MCF 10A (cell line): ENCODE measurements at regions not wholly inside any gene's neighbourhood (a gene's known extent, or its start where the extent isn't known, plus 50 kb on each side); places are given as distances from the start of the nearest gene placed in this dataset.
"Not testable (repeated sequence)": the region's sequence is repeated elsewhere in the genome, so short reads cannot be mapped to it uniquely, and the experiment has no call there.

Experiments used
- BruUV-seq: library from RNA; stranded (reverse); fragments of 400-500 nt; replicated peaks from 2 replicates; lab custom pipeline; 2021; lab: Mats Ljungman, UMichigan
- CTCF ChIA-PET: fragments of 300-600 bp; sonication (Branson Sonifier 250); formaldehyde crosslinking; extraction: SDS; loops from one replicate; lab custom pipeline; 2021; ENCODE audit warnings: antibody characterized with exemption, inconsistent platforms; lab: Yijun Ruan, JAX
- POLR2A ChIA-PET: fragments of 300-600, 350-650 bp; sonication (Branson Sonifier 250); formaldehyde crosslinking; extraction: SDS; loops from one replicate; lab custom pipeline; 2020; ENCODE audit warnings: antibody characterized with exemption, inconsistent platforms; lab: Yijun Ruan, JAX
- DNase-seq: peaks from one replicate; pipeline ENCODE4 v3.0.0-alpha.2; 2018; ENCODE audit not compliant: unreplicated experiment
- H3K27ac Mint-ChIP-seq: one replicate; pipeline ENCODE4 v1.8.0; 2022; ENCODE audit warnings: mild to moderate bottlenecking, low read depth, mixed read lengths; ENCODE audit not compliant: unreplicated experiment
- H3K27me3 Mint-ChIP-seq: one replicate; pipeline ENCODE4 v1.8.0; 2022; ENCODE audit warnings: mixed read lengths; ENCODE audit not compliant: insufficient read depth, unreplicated experiment
- H3K36me3 Mint-ChIP-seq: one replicate; pipeline ENCODE4 v1.8.0; 2022; ENCODE audit warnings: mild to moderate bottlenecking, moderate library complexity, mixed read lengths; ENCODE audit not compliant: insufficient read depth, unreplicated experiment
- H3K4me1 Mint-ChIP-seq: one replicate; pipeline ENCODE4 v1.8.0; 2022; ENCODE audit warnings: mixed read lengths; ENCODE audit not compliant: insufficient read depth, unreplicated experiment
- H3K4me3 Mint-ChIP-seq: one replicate; pipeline ENCODE4 v1.8.0; 2022; ENCODE audit warnings: mild to moderate bottlenecking, moderate library complexity, mixed read lengths; ENCODE audit not compliant: unreplicated experiment
- H3K9me3 Mint-ChIP-seq: one replicate; pipeline ENCODE4 v1.8.0; 2022; ENCODE audit warnings: mixed read lengths; ENCODE audit not compliant: unreplicated experiment
- intact Hi-C: fragments of 100-400 bp; cut with micrococcal nuclease; formaldehyde crosslinking; loops from 2 replicates; pipeline ENCODE4 v1.14.1; 2022
- TF ChIP-seq, protein P1 (sequence below): fragments of 200-600 bp; IDR thresholded peaks from one replicate; pipeline ENCODE4 v1.8.0; 2022; ENCODE audit warnings: antibody characterized with exemption, mild to moderate bottlenecking; ENCODE audit not compliant: unreplicated experiment

DNA sequence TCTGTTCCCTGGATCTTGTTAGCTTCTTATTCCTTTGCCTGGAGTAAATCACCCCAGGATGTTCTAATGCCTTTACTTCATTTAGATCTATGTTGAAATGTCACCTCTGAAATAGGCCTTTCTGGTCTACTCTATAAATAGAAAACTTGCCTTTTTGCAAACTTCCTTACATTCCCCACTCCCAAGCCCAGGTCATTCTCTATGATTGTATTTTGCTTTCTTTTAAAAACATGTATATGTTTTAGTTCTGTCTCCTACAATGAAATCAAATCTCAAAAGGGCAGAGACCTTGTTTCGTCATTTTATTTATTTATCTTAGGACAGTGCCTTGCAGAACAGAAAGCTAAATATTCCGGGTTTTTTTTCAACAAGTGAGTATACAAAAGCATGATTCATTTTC is 1657.7 kb upstream of the C9orf72 start:
- intact Hi-C loops: no loop called here
- peak; percentile 13 for DNase-seq
- TF ChIP-seq, protein P1, sequence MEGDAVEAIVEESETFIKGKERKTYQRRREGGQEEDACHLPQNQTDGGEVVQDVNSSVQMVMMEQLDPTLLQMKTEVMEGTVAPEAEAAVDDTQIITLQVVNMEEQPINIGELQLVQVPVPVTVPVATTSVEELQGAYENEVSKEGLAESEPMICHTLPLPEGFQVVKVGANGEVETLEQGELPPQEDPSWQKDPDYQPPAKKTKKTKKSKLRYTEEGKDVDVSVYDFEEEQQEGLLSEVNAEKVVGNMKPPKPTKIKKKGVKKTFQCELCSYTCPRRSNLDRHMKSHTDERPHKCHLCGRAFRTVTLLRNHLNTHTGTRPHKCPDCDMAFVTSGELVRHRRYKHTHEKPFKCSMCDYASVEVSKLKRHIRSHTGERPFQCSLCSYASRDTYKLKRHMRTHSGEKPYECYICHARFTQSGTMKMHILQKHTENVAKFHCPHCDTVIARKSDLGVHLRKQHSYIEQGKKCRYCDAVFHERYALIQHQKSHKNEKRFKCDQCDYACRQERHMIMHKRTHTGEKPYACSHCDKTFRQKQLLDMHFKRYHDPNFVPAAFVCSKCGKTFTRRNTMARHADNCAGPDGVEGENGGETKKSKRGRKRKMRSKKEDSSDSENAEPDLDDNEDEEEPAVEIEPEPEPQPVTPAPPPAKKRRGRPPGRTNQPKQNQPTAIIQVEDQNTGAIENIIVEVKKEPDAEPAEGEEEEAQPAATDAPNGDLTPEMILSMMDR: no peak
- ChIA-PET CTCF (no interaction called here), POLR2A (interaction anchor here (1.5 kb wide), 1 partner anchor 10 kb away, joined by 3 read pairs; no protein-coding TSS in a partner anchor)
- no TSS peak for BruUV-seq
- Mint-ChIP-seq H3K36me3 (no peaks in the 10 kb centered on the region), H3K27ac (no peak overlapping the region), H3K27me3 (no peaks in the 10 kb centered on the region), H3K9me3 (peaks cover 7% of the 10 kb centered on the region), H3K4me3 (no peak overlapping the region), H3K4me1 (peaks cover 11% of the 10 kb centered on the region)

DNA sequence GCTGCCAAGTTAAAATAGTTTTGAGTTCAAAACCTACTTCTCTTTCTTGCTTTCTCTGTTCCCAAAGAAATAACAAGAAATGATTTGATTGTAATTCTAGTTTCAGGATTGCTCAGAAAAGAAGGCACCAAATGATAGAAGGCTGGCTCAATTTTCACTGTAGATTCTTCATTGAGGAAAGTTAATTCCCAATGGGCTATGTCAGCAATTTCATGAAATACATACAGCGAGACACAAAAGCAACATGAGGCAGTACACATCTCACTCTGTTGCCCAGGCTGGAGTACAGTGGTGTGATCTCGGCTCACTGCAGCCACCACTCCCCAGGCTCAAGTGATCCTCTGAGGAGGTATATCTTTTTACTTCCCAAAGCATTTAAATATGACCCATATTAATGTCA is 1659.9 kb upstream of the C9orf72 start:
- Mint-ChIP-seq H3K4me3 (no peak overlapping the region), H3K4me1 (peaks cover 11% of the 10 kb centered on the region), H3K27me3 (no peaks in the 10 kb centered on the region), H3K9me3 (peaks cover 7% of the 10 kb centered on the region), H3K27ac (no peak overlapping the region), H3K36me3 (no peaks in the 10 kb centered on the region)
- intact Hi-C loops: no loop called here
- no TSS peak for BruUV-seq
- no peak for DNase-seq
- TF ChIP-seq, protein P1: no peak
- POLR2A ChIA-PET: interaction anchor here (0.6 kb wide), 1 partner anchor 286 kb away, joined by 3 read pairs; no protein-coding TSS in a partner anchor
- CTCF ChIA-PET: no interaction called here

DNA sequence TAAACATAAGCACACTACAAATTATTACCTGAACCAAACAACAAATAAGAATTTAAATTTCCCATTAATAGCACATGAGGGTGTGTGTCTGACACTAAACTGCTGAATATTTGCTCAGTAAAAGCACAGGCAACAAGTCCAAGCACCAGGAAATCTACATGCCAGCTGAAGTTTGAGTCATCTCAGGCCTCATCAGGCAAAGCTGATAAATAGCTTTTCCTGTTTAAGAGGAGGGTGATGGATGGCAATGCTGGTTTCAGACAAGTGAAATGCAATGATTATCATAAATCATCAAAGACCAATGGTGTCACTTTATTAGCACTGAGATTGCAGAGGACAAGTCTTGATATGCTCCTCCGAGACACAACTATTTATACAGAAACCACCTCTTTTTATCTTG is 1668.0 kb upstream of the C9orf72 start:
- no TSS peak for BruUV-seq
- no peaks in the 10 kb centered on the region for H3K27me3 Mint-ChIP-seq
- no peaks in the 10 kb centered on the region for H3K36me3 Mint-ChIP-seq
- TF ChIP-seq, protein P1: no peak
- CTCF ChIA-PET: interaction anchor here (0.7 to 0.8 kb wide), 2 partner anchors 47 to 1590 kb away, joined by 3 to 5 read pairs; no protein-coding TSS in a partner anchor
- H3K27ac Mint-ChIP-seq: no peak overlapping the region
- intact Hi-C loops: no loop called here
- no peak for DNase-seq
- H3K9me3 Mint-ChIP-seq: no peaks in the 10 kb centered on the region
- no peak overlapping the region for H3K4me3 Mint-ChIP-seq
- H3K4me1 Mint-ChIP-seq: no peaks in the 10 kb centered on the region
- POLR2A ChIA-PET: no interaction called here

DNA sequence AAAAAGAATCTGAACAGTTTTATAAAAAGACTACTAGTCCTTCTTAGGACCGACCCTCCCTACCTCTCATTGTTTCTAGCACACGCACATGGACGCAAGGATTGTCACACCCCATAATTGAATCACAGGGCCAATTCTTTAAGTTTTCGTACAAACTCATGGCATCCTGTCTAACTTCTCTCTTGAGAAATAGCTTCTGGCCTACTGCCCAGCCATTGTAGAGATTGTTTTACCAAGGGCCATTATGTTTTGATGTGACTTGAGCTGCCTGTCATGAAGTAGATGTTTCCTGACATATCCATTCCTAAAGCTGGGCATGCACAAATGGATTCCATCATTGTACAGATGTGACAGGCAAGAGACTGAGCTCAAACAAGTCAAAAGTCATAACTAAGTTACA is 1672.1 kb upstream of the C9orf72 start:
- peak; percentile 63 for DNase-seq
- no peaks in the 10 kb centered on the region for H3K9me3 Mint-ChIP-seq
- no peak overlapping the region for H3K27ac Mint-ChIP-seq
- no peaks in the 10 kb centered on the region for H3K36me3 Mint-ChIP-seq
- ChIA-PET POLR2A (interaction anchor here (1.2 kb wide), 1 partner anchor 8 kb away, joined by 3 read pairs; no protein-coding TSS in a partner anchor), CTCF (interaction anchor here (0.6 to 1.3 kb wide), 2 partner anchors 32 to 83 kb away, joined by 3 read pairs; partner anchors contain the start of gene LINGO2)
- H3K4me3 Mint-ChIP-seq: no peak overlapping the region
- H3K27me3 Mint-ChIP-seq: no peaks in the 10 kb centered on the region
- BruUV-seq: no TSS peak
- H3K4me1 Mint-ChIP-seq: no peaks in the 10 kb centered on the region
- intact Hi-C loops: no loop called here
- TF ChIP-seq, protein P1: no peak

DNA sequence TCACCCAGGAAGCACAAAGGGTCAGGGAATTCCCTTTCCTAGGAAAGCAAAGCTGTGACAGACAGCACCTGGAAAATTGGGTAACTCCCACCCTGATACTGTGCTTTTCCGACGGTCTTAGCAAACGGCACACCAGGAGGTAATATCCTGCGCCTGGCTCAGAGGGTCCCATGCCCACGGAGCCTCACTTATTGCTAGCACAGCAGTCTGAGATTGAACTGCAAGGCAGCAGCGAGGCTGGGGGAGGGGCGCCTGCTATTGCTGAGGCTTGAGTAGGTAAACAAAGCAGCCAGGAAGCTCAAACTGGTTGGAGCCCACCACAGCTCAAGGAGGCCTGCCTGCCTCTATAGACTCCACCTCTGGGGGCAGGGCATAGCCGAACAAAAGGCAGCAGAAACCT is 1697.1 kb upstream of the C9orf72 start:
- H3K36me3 Mint-ChIP-seq, H3K27me3 Mint-ChIP-seq, H3K4me1 Mint-ChIP-seq, H3K4me3 Mint-ChIP-seq, H3K27ac Mint-ChIP-seq, intact Hi-C loops, H3K9me3 Mint-ChIP-seq, BruUV-seq, POLR2A ChIA-PET, CTCF ChIA-PET, DNase-seq: not testable (repeated sequence)
